GM12878 (cell line): ENCODE measurements at regions not wholly inside any gene's neighbourhood (a gene's known extent, or its start where the extent isn't known, plus 50 kb on each side); places are given as distances from the start of the nearest gene placed in this dataset.
A peak's percentile ranks its signal among the peaks of the same experiment; 100 is the strongest.

Source experiments
- ATAC-seq: fragments of 200-7000 bp; cut with Tn5 transposase; 3 replicates; pipeline ENCODE4 v1.9.1; 2020; ENCODE audit warnings: mild to moderate bottlenecking, moderate library complexity
- BruUV-seq: library from RNA; stranded (reverse); fragments of 400-500 nt; replicated peaks from 2 replicates; lab custom pipeline; 2021; lab: Mats Ljungman, UMichigan
- CTCF ChIA-PET: fragments of 300-600 bp; sonication (Branson Sonifier 250); formaldehyde crosslinking; extraction: SDS; loops from one replicate; lab custom pipeline; 2021; ENCODE audit warnings: inconsistent platforms; lab: Yijun Ruan, JAX
- POLR2A ChIA-PET: fragments of 350-600 bp; formaldehyde crosslinking; extraction: SDS; loops from one replicate; lab custom pipeline; 2021; ENCODE audit warnings: inconsistent platforms; lab: Charles Lee
- RAD21 ChIA-PET: fragments of 300-600 bp; sonication (Branson Sonifier 250); formaldehyde crosslinking; loops from one replicate; lab custom pipeline; 2023; ENCODE audit warnings: antibody characterized with exemption; ENCODE audit not compliant: unreplicated experiment; lab: Charles Lee
- SMC1A ChIA-PET: fragments of 300-600 bp; sonication (Branson Sonifier 250); formaldehyde crosslinking; loops from one replicate; lab custom pipeline; 2023; ENCODE audit not compliant: unreplicated experiment, uncharacterized antibody; lab: Charles Lee
- DNase-seq: peaks from one replicate; pipeline ENCODE4 v3.0.0-alpha.2; 2011; ENCODE audit warnings: low read depth, low spot score
- FAIRE-seq: peaks from 3 replicates; lab custom pipeline; 2011; peaks lifted over from hg19 to GRCh38; lab: Jason Lieb, UNC
- H2AFZ ChIP-seq: 2 replicates; pipeline ENCODE4 v1.6.0; 2011; ENCODE audit warnings: low read depth, low read length, control low read depth; ENCODE audit not compliant: control insufficient read depth
- H3K27ac ChIP-seq: 2 replicates; pipeline ENCODE4 v1.5.1; 2011; ENCODE audit warnings: control low read depth; ENCODE audit not compliant: control insufficient read depth, insufficient read depth
- H3K27me3 ChIP-seq, 2 experiments: replicated peaks in 1 of 2; 2 replicates each; pipeline versions ENCODE4 v1.6.0 to v1.6.1; 2011; ENCODE audit warnings: low read length in 1 of 2; ENCODE audit not compliant: control insufficient read depth in 2 of 2, insufficient read depth in 2 of 2
- H3K36me3 ChIP-seq, 2 experiments: 2 replicates each; pipeline ENCODE4 v1.5.1; 2011; ENCODE audit warnings: low read length in 1 of 2; ENCODE audit not compliant: control insufficient read depth in 2 of 2, insufficient read depth in 2 of 2
- H3K4me1 ChIP-seq: 2 replicates; pipeline ENCODE4 v1.6.1; 2011; ENCODE audit warnings: mild to moderate bottlenecking, low read length, moderate library complexity, mixed read lengths; ENCODE audit not compliant: control insufficient read depth, insufficient read depth
- H3K4me2 ChIP-seq: 2 replicates; pipeline ENCODE4 v1.6.0; 2011; ENCODE audit warnings: control low read depth; ENCODE audit not compliant: control insufficient read depth, insufficient read depth
- H3K4me3 ChIP-seq: fragments of 200-600 bp; sonication (generic); 2 replicates; pipeline ENCODE4 v1.5.1; 2016
- H3K79me2 ChIP-seq: 2 replicates; pipeline ENCODE4 v1.6.0; 2011; ENCODE audit warnings: low read length; ENCODE audit not compliant: control insufficient read depth, insufficient read depth
- H3K9ac ChIP-seq: 2 replicates; pipeline ENCODE4 v1.8.0; 2011; ENCODE audit warnings: low read length, control low read depth, mixed read lengths; ENCODE audit not compliant: control insufficient read depth, insufficient read depth
- H3K9me3 ChIP-seq: replicated peaks from 3 replicates; pipeline ENCODE4 v1.5.1; 2011; ENCODE audit warnings: mild to moderate bottlenecking, low read length; ENCODE audit not compliant: control insufficient read depth, insufficient read depth
- H4K20me1 ChIP-seq: 2 replicates; pipeline ENCODE4 v1.6.0; 2011; ENCODE audit not compliant: control insufficient read depth, insufficient read depth
- BCL11A ChIP-seq: IDR thresholded peaks from 2 replicates; pipeline ENCODE4 v1.6.1; 2011; ENCODE audit warnings: low read depth, low read length
- E2F8 ChIP-seq: fragments of 450-650 bp; IDR thresholded peaks from 2 replicates; pipeline ENCODE4 v1.6.1; 2018; ENCODE audit warnings: mild to moderate bottlenecking, low read depth, moderate library complexity; ENCODE audit not compliant: partially characterized antibody
- ESRRA ChIP-seq: IDR thresholded peaks from 2 replicates; pipeline ENCODE4 v1.6.1; 2012; ENCODE audit warnings: mild to moderate bottlenecking, low read length, improper control_type of control experiment
- ETV6 ChIP-seq, 2 experiments: fragments of 450-650 bp in 1 of 2; IDR thresholded peaks in 1 of 2; conservative IDR thresholded peaks in 1 of 2; 2 replicates each; pipeline ENCODE4 v1.6.1; 2014; ENCODE audit warnings: antibody characterized with exemption in 1 of 2, borderline replicate concordance in 1 of 2, low read depth in 1 of 2, mild to moderate bottlenecking in 1 of 2, moderate library complexity in 1 of 2
- NFYA ChIP-seq: IDR thresholded peaks from 2 replicates; pipeline ENCODE4 v1.6.1; 2011; ENCODE audit warnings: low read depth, mild to moderate bottlenecking, low read length, improper control_type of control experiment, borderline replicate concordance
- WGBS: methylation state at CpG from one replicate; pipeline ENCODE4 v1.1.6; 2016; ENCODE audit warnings: low lambda C conversion rate; ENCODE audit not compliant: insufficient replicate concordance, insufficient coverage; ENCODE audit errors: missing lambda C conversion rate; 5-methylcytosine and 5-hydroxymethylcytosine counted together
- in situ Hi-C: fragments of 300-500 bp; cut with MboI; formaldehyde crosslinking; loops from 9 replicates; pipeline ENCODE4 v1.14.3; 2018; ENCODE audit warnings: mixed read lengths
- intact Hi-C: fragments of 100-400 bp; cut with micrococcal nuclease; formaldehyde crosslinking; loops from one replicate; pipeline ENCODE4 v1.14.2; 2022; ENCODE audit not compliant: unreplicated experiment

- CTCF ChIA-PET: interaction anchor here (1.4 kb wide), 1 partner anchor 18 kb away, joined by 5 read pairs; no protein-coding TSS in a partner anchor
- POLR2A ChIA-PET: no interaction called here
- H3K27ac ChIP-seq: no peak overlapping the region
- no peak for DNase-seq
- in situ Hi-C loops (no loop called here), intact Hi-C loops (no loop called here)
- RAD21 ChIA-PET: interaction anchor here (0.7 kb wide), 1 partner anchor 88 kb away, joined by 3 read pairs; no protein-coding TSS in a partner anchor
- H3K36me3 ChIP-seq: no peaks in the 10 kb centered on the region
- H3K4me3 ChIP-seq: no peak overlapping the region
- no peaks in the 10 kb centered on the region for H3K9me3 ChIP-seq
- H3K4me1 ChIP-seq: no peaks in the 10 kb centered on the region
- BruUV-seq: no TSS peak
- H3K9ac ChIP-seq: no peak overlapping the region
- no peaks in the 10 kb centered on the region for H4K20me1 ChIP-seq
- no peaks in the 10 kb centered on the region for H3K27me3 ChIP-seq
- no peak overlapping the region for H3K4me2 ChIP-seq
- FAIRE-seq: no peak
- ATAC-seq: peak; percentile 39
- WGBS: 8% methylated on average over 4 of the region's 4 CpGs
- SMC1A ChIA-PET: interaction anchor here (1.3 kb wide), 1 partner anchor 39 kb away, joined by 3 read pairs; no protein-coding TSS in a partner anchor
- TF ChIP-seq ESRRA (no peak), ETV6 (conservative IDR thresholded peaks at IDR 0.05 in 1 of 2, IDR thresholded peaks at IDR 0.05 in 1 of 2; ENCODE audit: borderline replicate concordance in 1 of 2, low read depth in 1 of 2) (no peak), E2F8 (no peak), NFYA (no peak), BCL11A (no peak)
- no peak overlapping the region for H2AFZ ChIP-seq
- H3K79me2 ChIP-seq: no peaks in the 10 kb centered on the region
Observed at GRCh38 chr1:80892539-80892938, 908.2 kb upstream of the ADGRL2 start.
